Tibial nerve (tissue), 4 donors: ENCODE measurements at regions not wholly inside any gene's neighbourhood (a gene's known extent, or its start where the extent isn't known, plus 50 kb on each side); places are given as distances from the start of the nearest gene placed in this dataset.

Experiments
- CTCF ChIP-seq, 5 experiments: fragments of 200-600 bp in 3 of 5; fragments of 450-650 bp in 2 of 5; sonication (generic) in 3 of 5; IDR thresholded peaks; one replicate each; pipeline ENCODE4 v1.5.1; 2016 to 2019; ENCODE audit warnings: antibody characterized with exemption in 5 of 5, mild to moderate bottlenecking in 3 of 5, moderate library complexity in 2 of 5
- EP300 ChIP-seq, 2 donors: sonication (generic); formaldehyde crosslinking; IDR thresholded peaks; one replicate each; pipeline ENCODE4 v1.6.1; 2017; ENCODE audit warnings: antibody characterized with exemption in 2 of 2, mild to moderate bottlenecking in 1 of 2

- no peak for TF ChIP-seq CTCF (IDR thresholded peaks at IDR 0.05)
- no peak for TF ChIP-seq EP300 (IDR thresholded peaks at IDR 0.05)
Measured at GRCh38 chr2:155485141-155485842, 786.8 kb downstream of the KCNJ3 start.
